Activated CD4-positive, alpha-beta T cell treated with anti-CD3 and anti-CD28 coated beads, Interleukin-2, amount 50 U/mL, for 4 hours (primary cell): ENCODE measurements at regions not wholly inside any gene's neighbourhood (a gene's known extent, or its start where the extent isn't known, plus 50 kb on each side); places are given as distances from the start of the nearest gene placed in this dataset.
"Not testable (repeated sequence)": the region's sequence is repeated elsewhere in the genome, so short reads cannot be mapped to it uniquely, and the experiment has no call there.

Experiments used
- DNase-seq, 2 experiments: peaks; one replicate each; pipeline ENCODE4 v3.0.0-alpha.2; 2020

DNA sequence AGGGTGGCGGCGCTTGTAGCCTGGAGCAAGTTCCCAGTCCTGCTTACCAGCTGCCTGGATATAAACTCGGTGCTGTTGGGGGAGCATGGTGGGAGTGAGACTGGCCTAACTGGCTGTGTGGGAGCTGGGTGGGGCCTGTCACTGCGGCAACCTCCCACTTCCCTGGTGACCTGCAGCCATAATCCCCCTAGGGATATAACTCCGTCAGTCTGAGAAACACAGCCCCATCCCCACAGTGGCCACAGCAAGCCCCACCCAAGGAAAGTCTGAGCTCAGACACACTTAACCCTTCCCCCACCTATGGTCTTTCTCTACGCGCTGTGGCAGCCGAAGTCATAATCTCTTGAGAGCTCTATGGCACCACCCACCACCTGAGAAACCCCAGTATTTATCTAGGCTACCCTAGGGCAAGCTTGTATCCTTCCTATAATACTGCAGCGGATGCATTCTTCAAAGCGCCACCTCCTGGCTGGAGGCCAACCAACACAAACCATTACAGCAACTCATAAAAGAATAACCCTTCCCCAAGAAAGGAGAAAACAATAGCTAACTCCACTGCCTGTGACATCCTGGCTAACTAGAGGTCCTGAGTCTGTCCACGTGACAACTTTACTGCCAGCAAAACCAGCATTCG lies 57.4 kb downstream of the ZNF648 start:
- DNase-seq: no peak

DNA sequence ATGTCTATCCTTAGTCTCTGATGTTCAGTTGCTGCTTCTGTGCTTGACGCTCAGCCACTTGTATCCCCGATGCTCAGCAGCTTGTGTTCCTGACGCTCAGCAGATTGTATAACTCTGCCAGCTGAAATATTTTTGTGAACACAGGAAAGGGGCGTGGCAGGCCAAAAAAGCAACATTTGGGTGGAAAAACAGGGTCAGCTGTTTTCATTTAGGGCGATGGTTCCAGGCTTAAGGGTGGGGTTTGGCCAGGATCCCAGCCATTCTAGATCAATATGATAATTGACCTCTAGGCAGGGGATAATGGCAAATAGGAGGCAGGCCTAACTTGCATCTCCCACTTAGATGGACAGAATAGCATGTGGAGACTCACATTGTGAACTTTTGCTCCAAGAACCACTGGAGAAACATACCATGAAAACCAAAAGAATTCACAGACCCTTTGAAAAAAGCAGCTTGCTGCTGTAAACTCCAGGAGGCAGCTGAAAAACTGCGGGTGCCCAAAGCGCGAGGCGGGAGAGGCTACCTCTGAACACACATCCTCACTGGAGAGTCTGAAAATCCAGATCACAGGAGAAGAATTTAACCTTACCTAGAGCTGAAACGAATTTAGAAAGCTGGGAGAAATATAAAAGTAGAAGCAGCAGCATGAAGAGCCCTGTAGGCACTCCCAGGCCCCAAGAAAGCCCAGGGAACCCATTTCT lies 58.3 kb downstream of the ZNF648 start:
- DNase-seq: no peak

DNA sequence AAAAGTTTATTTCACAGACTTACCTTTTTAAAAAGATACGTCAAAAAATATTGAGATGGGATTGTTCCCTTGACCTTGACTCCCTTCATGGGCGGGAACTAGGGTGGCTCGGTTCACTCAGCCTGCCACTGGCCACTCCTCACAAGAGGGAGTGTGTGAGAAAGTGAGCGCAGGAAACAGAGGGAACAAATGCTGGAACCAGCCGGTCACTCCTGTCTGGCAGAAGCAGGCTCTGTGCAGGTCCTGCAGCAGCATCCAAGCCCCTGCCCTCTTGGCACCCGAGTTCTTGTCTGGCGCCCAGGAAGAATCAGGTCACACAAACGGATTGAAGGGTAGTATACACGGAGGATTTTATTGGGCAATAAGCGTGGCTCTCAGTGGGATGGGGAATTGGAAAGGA lies 58.9 kb downstream of the ZNF648 start:
- DNase-seq: no peak

DNA sequence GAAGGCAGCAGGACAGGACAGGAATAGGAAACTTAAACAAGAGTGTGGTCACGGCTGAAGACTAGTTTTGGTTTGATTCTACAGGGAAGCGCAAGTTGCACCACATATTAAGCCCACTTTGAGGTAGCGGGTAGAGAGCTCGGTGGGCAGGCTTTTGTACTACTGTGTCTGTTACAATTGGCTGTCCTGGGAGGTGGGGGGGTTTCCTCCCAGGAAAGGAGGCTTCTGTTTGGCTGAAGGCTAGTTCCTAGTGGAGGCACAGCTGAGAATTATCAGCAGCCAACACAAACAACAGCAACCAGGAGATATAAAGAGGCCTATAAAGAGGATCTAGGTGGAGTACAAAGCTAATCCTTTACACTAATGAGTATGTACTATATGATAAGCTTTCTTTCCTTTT lies 62.7 kb downstream of the ZNF648 start:
- DNase-seq: no peak

DNA sequence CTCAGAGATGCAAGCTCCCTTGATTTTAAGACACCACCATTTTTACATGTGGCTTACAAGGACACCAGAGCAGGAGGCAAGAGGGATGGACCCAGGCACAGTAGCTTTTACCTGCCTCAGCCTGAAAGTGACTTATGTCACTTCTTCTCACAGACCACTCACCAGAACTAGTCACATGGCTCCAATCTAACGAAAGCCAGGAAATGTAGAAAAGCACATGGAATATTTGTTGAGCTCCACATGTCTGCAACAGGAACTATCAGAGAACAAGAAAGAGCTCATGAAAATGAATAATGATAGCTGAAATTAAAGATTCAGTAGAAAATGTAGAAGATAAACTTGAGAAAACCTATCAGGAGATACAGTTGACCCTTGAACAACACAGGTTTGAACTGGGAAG lies 69.4 kb downstream of the ZNF648 start:
- no peak for DNase-seq

DNA sequence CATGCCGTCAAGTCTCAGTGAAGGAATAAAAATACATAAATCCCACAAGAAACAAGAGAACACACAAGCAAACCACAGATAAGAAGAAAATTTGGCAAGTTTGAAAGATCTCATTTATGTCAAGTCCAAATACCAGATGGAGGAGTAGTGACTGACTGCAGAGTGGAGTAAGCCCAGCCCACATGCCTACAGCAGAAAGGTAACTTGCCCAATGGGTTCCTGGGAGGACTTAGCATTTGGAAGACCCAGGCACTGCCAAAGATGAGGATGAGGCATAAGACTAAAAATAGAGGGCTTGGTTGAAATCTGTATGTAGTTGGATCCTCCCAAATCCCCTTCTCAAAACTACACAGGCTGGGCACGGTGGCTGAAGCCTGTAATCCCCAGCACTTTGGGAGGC lies 70.8 kb downstream of the ZNF648 start:
- no peak for DNase-seq

DNA sequence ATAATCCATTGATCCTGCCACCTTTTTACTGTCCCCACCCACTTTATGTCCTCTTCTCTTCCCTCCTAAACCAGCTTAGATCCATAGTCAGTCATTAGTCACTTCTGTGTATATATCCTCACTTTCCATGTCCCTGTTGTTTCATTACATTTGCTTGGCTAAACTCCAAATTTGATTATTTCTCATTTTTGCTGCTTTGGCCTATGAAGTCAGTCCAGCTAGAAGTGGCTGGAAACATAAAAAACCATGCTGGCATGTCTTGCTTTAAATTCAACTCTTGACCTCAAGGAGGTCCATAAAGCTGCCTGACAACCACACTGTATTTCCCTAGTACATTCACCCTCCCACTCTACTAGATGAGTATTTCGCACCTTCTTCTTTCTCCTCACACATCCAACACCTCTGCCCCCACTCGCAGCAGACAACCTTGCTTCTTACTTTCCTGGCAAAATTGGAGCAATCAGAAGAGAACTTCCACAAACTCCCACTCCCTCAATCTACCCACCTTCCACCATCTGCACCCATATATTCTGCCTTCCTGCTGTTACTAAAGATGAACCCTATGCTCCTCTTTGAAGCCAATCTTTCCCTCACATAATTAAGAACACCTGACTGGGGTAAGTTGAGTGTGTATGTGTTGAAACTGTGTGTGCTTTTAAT lies 72.1 kb downstream of the ZNF648 start:
- no peak for DNase-seq

DNA sequence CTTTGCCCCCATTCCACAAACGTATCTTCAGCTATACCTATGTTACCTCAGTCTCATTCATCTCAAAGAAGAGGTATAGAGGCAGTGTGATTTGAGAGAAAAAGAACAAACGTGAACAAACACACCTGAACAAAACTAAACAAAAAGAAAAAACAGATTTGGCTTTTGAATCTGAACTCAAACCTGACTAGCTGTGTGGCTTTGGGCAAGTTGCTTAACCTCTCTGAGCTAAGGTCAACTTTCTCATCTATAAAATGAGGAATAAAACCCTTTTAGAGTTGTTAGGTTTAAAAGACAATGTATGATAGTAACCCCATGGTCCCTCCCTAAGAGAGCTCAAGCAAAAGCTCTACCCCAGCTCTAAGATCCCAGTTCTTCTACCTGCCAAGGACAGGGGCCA lies 73.5 kb downstream of the ZNF648 start:
- no peak for DNase-seq

DNA sequence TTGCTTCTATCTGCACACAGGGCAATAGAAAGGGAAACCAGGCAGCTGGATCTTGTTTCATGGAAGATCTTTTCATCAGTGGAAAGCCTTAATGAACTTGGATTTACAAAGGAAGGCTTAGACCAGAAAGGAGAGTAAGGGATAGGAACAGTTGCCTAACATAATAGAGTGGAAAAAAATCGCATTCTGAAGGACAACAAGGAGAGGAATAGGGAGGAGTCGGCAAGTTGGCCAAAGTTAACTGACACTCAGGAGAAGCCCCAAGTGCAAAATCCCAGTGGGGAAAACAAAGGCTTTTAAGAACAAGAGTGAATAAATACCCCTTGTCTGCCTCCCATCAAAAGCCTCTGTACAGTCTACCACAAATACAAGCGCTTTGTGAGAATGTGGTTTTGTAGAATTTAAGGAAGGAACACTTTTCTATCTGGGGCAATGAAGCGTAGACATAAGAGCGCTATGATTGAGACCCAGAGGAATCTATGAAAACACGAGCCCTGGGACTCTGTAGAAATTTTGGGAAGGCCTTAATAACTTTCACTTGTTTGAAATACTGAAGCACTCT lies 74.1 kb downstream of the ZNF648 start:
- DNase-seq: no peak

DNA sequence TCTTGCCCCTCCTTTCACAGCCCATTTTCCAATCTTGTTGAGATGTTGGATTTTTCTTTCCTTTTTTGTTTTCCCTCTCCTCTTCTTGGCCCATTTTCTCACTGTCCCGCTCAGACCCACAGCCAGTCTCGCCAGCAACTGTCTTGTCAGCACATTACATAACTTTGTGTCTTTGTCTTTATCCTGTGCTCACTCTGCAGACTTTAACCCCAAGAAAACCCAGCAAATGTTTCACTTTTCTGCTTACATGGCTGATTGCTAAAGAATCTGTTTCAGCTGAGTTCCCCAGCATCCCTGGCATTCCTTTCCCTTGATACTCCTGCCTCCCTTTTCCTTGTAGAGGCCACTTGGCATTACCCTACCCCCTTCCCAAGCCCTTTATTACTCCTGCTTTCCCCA lies 74.6 kb downstream of the ZNF648 start:
- no peak for DNase-seq

DNA sequence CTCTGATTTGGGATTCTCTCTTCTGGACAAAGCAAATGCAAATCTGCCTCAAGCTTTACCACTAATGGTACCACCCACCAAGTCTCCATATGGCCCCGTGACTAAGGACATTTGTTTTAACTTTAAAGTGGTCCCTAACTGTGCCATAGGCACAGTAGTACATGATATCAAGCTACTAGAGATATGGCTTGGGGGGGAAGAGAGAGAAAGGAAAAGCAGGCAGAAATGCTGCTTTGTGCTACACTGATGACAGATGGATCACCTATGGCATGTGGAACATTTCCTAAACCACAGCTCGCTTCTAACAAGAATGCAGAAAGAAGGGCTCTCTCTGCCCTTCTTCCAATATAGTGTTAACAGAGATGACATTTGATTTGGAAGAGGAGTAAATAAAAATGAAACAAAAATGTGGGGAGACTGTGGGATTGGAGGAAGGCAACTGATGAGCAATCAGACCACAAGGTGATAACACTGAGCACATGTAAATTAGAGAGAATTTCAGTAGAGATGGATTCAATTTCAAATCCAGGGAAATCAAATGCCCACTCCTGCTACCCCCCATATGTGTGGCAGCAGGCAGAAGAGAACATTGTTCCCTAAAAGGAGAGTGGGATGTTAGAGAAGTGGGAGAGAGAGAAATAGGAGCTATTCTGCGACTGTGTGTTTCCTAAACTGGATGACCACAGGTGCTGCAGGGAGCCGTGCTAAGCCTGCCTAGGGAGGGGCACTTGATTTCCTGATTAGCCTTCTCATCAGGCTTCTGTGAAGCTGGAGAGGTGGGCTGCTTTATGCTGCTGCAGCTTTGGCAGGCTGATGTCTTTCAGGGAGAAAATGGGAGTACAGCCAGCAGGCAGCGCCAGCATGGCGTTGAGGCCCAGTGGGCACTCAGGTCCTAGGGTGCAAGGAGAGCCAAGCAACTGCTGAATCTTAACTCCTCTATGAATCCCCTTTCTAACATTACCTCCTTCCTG lies 75.3 kb downstream of the ZNF648 start:
- DNase-seq: no peak

DNA sequence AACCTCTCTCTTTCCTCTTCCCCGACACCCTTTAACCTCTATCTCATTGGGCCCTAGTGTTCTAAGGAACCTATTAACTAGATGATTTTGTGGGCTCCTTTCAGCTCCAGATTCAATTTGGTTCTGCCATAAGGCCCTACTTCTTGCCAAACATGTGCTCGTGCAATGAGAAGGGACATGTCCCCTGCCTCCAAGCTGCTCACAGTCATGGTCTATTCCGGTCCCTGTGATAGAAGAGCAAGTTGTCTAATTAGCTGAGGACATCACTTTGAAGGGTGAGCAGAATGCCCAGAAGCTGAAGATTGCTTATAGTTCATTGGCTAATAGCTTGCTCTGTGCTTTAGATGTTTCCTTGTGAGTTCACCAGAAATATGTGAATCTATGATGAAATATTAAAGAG lies 76.2 kb downstream of the ZNF648 start:
- no peak for DNase-seq

DNA sequence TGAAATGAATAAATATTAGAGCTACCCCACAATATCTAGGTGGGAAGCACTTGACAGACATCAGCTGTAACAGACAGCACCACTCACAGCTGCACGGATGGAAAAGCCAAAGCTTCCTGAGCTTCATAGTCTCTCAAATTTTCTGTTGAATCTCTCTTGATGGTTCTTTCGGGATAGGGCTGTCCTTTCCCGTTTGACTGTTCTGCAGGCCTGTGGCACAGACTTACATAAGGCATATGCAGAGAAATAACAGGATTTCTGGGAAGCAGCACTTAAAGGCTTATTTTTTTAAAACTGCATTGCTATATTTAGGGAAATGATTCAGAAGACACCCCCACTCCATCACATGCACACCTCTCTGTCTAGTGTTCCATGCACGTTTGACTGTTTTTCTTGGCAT lies 77.5 kb downstream of the ZNF648 start:
- DNase-seq: no peak

DNA sequence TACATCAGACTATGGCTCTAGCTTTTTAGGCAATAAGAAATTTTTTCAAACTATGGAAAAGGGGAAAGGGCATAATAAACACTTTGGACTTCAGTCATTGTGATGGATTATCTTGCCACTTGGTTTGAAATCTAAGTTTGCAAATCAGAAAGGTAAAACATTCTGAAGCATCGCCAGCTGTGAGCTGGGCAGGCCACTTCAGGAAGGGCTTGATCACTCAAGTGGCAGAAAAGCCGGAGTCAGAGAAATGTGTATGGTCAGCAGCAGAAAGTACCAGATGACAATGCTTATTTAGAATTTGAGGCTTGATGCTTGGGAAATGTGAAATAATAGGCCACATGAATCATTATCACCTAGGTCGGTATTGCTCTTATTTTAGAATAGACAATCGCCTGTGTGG lies 79.7 kb downstream of the ZNF648 start:
- DNase-seq: no peak

DNA sequence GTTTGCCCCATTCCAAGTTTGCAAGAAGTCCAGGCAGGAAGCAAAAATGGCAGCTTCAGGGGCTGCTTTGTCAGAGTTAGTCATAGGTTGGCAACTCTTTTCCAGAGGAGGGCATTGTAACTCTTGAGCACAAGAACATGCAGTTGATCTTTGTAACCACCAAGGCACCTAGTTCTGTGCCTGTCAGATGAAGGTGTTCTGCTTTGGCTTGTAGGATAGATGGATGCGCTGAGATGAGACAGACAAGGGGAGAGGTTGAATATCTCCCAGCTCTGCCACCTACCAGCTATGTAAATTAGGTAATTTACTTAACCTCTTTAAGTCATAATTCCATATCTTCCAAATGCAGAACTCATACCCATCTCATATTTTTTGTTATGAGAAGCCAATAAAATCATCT lies 89.3 kb downstream of the ZNF648 start:
- DNase-seq: no peak

DNA sequence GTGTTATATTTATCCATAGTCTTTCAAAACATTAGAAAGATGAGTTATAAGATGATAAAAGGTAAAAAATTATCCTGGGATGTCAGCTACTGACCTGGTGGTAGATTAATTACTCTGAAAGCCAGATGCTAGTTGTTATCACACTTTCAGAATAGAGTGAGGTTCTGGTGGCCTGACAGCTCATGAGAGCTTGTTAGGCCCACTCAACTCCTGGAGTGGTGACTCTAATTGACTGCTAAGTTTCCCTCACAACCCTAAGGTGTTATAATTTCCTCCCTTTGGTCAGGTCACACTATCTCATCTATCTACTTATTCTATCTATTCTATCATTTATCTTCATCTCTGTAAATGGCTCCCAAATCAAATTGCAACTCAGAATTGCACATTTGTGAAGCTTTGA lies 90.1 kb downstream of the ZNF648 start:
- DNase-seq: no peak

DNA sequence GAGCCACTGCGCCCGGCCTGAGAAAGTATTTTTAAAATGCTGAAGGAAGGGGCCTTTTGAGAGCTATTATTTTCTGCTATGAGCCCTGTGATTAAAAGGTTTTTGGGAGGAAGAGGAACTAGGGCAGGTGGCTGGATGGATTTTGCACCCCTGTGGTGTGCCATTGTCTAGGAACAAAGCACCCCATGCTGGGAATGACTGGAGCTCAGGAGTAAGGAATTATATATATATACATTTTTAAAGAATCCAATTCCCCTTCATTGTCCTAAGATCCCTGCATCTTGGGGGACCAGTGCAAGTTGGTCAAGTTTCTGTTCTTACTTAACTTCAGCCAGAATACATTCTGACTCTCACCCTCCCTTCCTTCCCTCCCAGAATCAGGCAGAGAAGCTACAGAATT lies 91.6 kb downstream of the ZNF648 start:
- no peak for DNase-seq

DNA sequence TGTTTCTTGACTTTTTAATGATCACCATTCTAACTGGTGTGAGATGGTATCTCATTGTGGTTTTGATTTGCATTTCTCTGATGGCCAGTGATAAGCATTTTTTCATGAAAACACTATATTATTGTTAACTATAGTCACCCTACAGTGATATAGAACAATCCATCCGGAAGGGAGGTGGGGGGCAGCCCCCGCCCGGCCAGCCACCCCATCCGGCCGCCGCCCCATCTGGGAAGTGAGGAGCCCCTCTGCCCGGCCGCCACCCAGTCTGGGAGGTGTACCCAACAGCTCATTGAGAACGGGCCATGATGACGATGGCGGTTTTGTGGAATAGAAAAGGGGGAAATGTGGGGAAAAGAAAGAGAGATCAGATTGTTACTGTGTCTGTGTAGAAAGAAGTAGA lies 106.8 kb downstream of the ZNF648 start:
- not testable (repeated sequence) for DNase-seq

DNA sequence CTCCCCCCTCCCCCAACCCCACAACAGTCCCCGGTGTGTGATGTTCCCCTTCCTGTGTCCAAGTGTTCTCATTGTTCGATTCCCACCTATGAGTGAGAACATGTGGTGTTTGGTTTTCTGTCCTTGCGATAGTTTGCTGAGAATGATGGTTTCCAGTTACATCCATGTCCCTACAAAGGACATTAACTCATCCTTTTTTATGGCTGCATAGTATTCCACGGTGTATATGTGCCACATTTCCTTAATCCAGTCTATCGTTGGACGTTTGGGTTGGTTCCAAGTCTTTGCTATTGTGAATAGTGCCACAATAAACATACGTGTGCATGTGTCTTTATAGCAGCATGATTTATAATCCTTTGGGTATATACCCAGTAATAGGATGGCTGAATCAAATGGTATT lies 107.3 kb downstream of the ZNF648 start:
- DNase-seq: not testable (repeated sequence)

DNA sequence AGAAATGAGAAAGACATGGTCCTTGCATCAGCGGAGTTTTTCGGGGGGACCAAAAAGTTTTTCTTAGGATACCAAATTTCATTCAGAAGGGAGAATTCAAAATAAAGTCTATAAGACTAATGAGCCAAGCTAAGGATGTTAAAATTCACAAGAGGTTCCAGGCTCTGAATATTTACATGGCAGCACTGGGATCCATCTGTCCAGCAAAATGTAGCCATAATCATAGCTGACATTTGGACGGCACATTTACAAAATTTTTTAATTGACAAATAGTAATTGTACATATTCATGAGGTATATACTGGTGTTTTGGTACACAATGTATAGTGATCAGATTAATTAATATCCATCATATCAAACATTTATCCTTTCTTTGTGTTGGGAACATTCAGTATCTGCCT lies 107.9 kb downstream of the ZNF648 start:
- no peak for DNase-seq

DNA sequence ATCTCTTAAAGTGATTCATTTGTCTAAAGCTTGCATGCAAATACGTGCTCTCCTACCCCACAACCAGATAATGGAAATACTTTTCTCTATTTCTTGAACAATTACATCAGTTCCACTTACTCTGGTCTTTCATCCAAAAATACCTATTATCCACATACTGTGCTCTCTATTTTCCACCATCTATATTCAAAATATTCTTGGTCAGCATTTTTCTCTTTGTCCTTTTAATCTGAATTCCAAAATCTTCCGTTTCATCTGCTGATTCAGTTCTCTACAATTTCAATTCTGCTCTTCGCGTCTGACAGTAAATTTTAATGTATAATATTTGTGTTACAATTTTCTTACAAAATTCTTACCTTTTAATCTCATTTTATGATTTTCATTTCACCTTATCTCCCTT lies 110.3 kb downstream of the ZNF648 start:
- no peak for DNase-seq

DNA sequence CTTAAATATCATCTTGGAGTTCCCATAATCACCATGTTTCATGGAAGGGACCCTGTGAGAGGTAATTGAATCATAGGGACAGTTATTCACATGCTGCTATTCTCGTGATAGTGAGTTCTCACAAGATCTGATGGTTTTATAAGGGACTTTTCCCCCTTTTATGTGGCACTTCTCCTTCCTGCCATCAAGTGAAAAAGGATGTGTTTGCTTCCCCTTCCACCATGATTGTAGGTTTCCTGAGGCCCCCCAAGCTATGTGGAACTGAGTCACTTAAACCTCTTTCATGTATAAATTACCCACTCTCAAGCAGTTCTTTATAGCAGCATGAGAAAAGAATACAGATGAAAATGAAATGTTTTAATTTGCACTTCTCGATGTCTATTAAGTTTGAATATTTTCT lies 112.0 kb downstream of the ZNF648 start:
- DNase-seq: no peak

DNA sequence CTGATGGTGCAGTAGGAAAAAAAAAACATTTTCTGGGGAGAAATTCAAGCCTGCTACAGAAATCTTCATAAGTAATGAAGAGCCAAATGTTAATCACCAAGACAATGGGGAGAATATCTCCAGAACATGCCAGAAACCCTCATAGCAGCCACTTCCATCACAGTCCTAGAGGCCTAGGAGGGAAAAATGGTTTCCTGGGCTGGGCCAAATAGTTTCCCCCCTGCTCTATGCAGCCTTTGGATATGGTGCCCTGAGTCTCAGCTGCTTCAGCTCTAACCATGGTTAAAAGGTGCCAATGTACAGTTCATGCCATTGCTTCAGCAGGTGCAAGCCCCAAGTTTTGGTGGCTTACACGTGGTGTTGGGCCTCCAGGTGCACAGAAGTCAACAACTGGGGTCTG lies 113.1 kb downstream of the ZNF648 start:
- DNase-seq: no peak
